HepG2 (cell line): ENCODE measurements at regions not wholly inside any gene's neighbourhood (a gene's known extent, or its start where the extent isn't known, plus 50 kb on each side); places are given as distances from the start of the nearest gene placed in this dataset.

Source experiments
- ATAC-seq: fragments of 200-7000 bp; cut with Tn5 transposase; 3 replicates; pipeline ENCODE4 v1.9.1; 2020; ENCODE audit warnings: mild to moderate bottlenecking, moderate library complexity
- BruUV-seq: library from RNA; stranded (reverse); fragments of 400-500 nt; replicated peaks from 2 replicates; lab custom pipeline; 2021; lab: Mats Ljungman, UMichigan
- CTCF ChIA-PET: fragments of 300-600 bp; formaldehyde crosslinking; extraction: SDS; loops from one replicate; lab custom pipeline; 2021; ENCODE audit warnings: low total read pairs, inconsistent platforms, low intra/inter-chr PET ratio; lab: Yijun Ruan, JAX
- POLR2A ChIA-PET: fragments of 350-600 bp; sonication (Branson Sonifier 250); formaldehyde crosslinking; loops from one replicate; lab custom pipeline; 2020; ENCODE audit warnings: antibody characterized with exemption, inconsistent platforms; lab: Yijun Ruan, JAX
- DNase-seq: peaks from one replicate; pipeline ENCODE4 v3.0.0-alpha.2; 2015; ENCODE audit warnings: low spot score
- FAIRE-seq: peaks from 3 replicates; lab custom pipeline; 2011; peaks lifted over from hg19 to GRCh38; lab: Jason Lieb, UNC
- H2AFZ ChIP-seq: one replicate; pipeline ENCODE4 v1.6.1; 2011; ENCODE audit warnings: low read length, inconsistent platforms
- H3K27ac ChIP-seq: fragments of 300-600 bp; 3 replicates; pipeline ENCODE4 v1.8.0; 2011; ENCODE audit warnings: mixed run types, mild to moderate bottlenecking, mixed read lengths, low read length, inconsistent platforms; ENCODE audit not compliant: insufficient read depth; ENCODE audit errors: extremely low read length
- H3K27me3 ChIP-seq, 2 experiments: fragments of 200-600 bp in 1 of 2; 2 replicates in 1 of 2; 3 replicates in 1 of 2; pipeline versions ENCODE4 v1.6.0 to v1.8.0; 2011; ENCODE audit warnings: low read length in 2 of 2, mild to moderate bottlenecking in 2 of 2, moderate library complexity in 2 of 2, inconsistent platforms in 1 of 2; ENCODE audit not compliant: insufficient read depth in 2 of 2, control insufficient read depth in 1 of 2
- H3K36me3 ChIP-seq, 2 experiments: fragments of 200-600 bp in 1 of 2; replicated peaks in 1 of 2; 2 replicates in 1 of 2; 3 replicates in 1 of 2; pipeline versions ENCODE4 v1.5.1 to v1.8.0; 2011; ENCODE audit warnings: low read length in 2 of 2, inconsistent platforms in 1 of 2; ENCODE audit not compliant: insufficient read depth in 2 of 2, control insufficient read depth in 1 of 2
- H3K4me1 ChIP-seq: 2 replicates; pipeline ENCODE4 v1.5.1; 2012; ENCODE audit warnings: low read length, inconsistent platforms; ENCODE audit not compliant: insufficient read depth
- H3K4me2 ChIP-seq: 2 replicates; pipeline ENCODE4 v1.6.0; 2011; ENCODE audit warnings: low read depth, low read length, inconsistent platforms
- H3K4me3 ChIP-seq, 3 experiments: fragments of 200-600 bp in 1 of 3; sonication (generic), shearing (Covaris generic) in 1 of 3; replicated peaks in 1 of 3; 2 replicates each; pipeline ENCODE4 v1.5.1; 2011 to 2016; ENCODE audit warnings: low read length in 3 of 3, inconsistent platforms in 2 of 3, low read depth in 2 of 3, mild to moderate bottlenecking in 2 of 3, control low read depth in 1 of 3, mixed read lengths in 1 of 3; ENCODE audit not compliant: insufficient read depth in 1 of 3
- H3K79me2 ChIP-seq: one replicate; pipeline ENCODE4 v1.6.1; 2011; ENCODE audit warnings: low read length, inconsistent platforms; ENCODE audit not compliant: insufficient read depth
- H3K9ac ChIP-seq: 2 replicates; pipeline ENCODE4 v1.6.0; 2011; ENCODE audit warnings: mild to moderate bottlenecking, low read depth, low read length, inconsistent platforms; ENCODE audit not compliant: insufficient read depth
- H3K9me3 ChIP-seq: 2 replicates; pipeline ENCODE4 v1.5.1; 2012; ENCODE audit warnings: mild to moderate bottlenecking, low read length
- H4K20me1 ChIP-seq: 2 replicates; pipeline ENCODE4 v1.6.0; 2011; ENCODE audit warnings: inconsistent platforms, mild to moderate bottlenecking, low read length, moderate library complexity; ENCODE audit not compliant: insufficient read depth
- CBX2 ChIP-seq, 2 experiments: fragments of 200-600 bp in 1 of 2; sonication (generic); formaldehyde crosslinking in 1 of 2; IDR thresholded peaks; 2 replicates each; pipeline versions ENCODE4 v1.7.0 to v1.8.1; 2018 to 2022; ENCODE audit warnings: low read depth in 2 of 2, low read length in 1 of 2, mild to moderate bottlenecking in 1 of 2, missing genetic modification reagents in 1 of 2
- GLI4 ChIP-seq: sonication (generic); formaldehyde crosslinking; IDR thresholded peaks from 2 replicates; pipeline ENCODE4 v1.5.1; 2020; ENCODE audit warnings: missing genetic modification reagents, mild to moderate bottlenecking, moderate library complexity, borderline replicate concordance
- KLF12 ChIP-seq: sonication (generic); formaldehyde crosslinking; IDR thresholded peaks from 2 replicates; pipeline ENCODE4 v1.4.0; 2020; ENCODE audit warnings: missing genetic modification reagents, borderline replicate concordance
- POLR2AphosphoS2 ChIP-seq: IDR thresholded peaks from 2 replicates; pipeline ENCODE4 v1.6.1; 2011; ENCODE audit warnings: low read depth, low read length, improper control_type of control experiment
- PREB ChIP-seq: sonication (generic); formaldehyde crosslinking; IDR thresholded peaks from 2 replicates; pipeline ENCODE4 v1.4.0; 2020; ENCODE audit warnings: missing genetic modification reagents
- RORA ChIP-seq: sonication (generic); formaldehyde crosslinking; IDR thresholded peaks from 2 replicates; pipeline ENCODE4 v1.5.0; 2020; ENCODE audit warnings: mild to moderate bottlenecking, missing genetic modification reagents, moderate library complexity
- TBL1XR1 ChIP-seq: fragments of 150-350 bp; IDR thresholded peaks from 2 replicates; pipeline ENCODE4 v1.6.1; 2014; ENCODE audit warnings: borderline replicate concordance, low read length; ENCODE audit not compliant: partially characterized antibody
- TFDP2 ChIP-seq: sonication (generic); formaldehyde crosslinking; IDR thresholded peaks from 2 replicates; pipeline ENCODE4 v1.4.0; 2020; ENCODE audit warnings: missing genetic modification reagents
- ZNF567 ChIP-seq: sonication (generic); formaldehyde crosslinking; IDR thresholded peaks from 2 replicates; pipeline ENCODE4 v1.8.1; 2023; ENCODE audit warnings: mild to moderate bottlenecking, missing genetic modification reagents, borderline replicate concordance
- WGBS: methylation state at CpG from one replicate; pipeline ENCODE4 v1.1.6; 2017; ENCODE audit warnings: low lambda C conversion rate; 5-methylcytosine and 5-hydroxymethylcytosine counted together
- in situ Hi-C: cut with HindIII; loops from 2 replicates; pipeline ENCODE4 v1.10.0; 2017; ENCODE audit warnings: low pct_unique_long_range_greater_than_20kb; ENCODE audit not compliant: extremely low pct_ligation_motif_present
- intact Hi-C: fragments of 100-400 bp; cut with micrococcal nuclease; formaldehyde crosslinking; loops from one replicate; pipeline ENCODE4 v1.10.0; 2022; ENCODE audit not compliant: unreplicated experiment

- Histone ChIP-seq H3K79me2 (no peaks in the 10 kb centered on the region), H3K27ac (no peak overlapping the region), H3K4me1 (no peaks in the 10 kb centered on the region), H4K20me1 (no peaks in the 10 kb centered on the region), H3K27me3 (0 out of 5 replicates have a peak, but pooled peaks cover 0 to 1% of the 10 kb centered on the region in 2 experiments), H2AFZ (no peak overlapping the region), H3K36me3 (no peaks in the 10 kb centered on the region), H3K4me3 (no peak overlapping the region), H3K4me2 (no peak overlapping the region), H3K9me3 (no peaks in the 10 kb centered on the region), H3K9ac (no peak overlapping the region)
- FAIRE-seq, result no peak
- DNase-seq, result no peak
- BruUV-seq, result no TSS peak
- TF ChIP-seq RORA (CRISPR knock-in tag) (no peak), GLI4 (CRISPR knock-in tag) (no peak), PREB (no peak), TFDP2 (no peak), CBX2 (IDR thresholded peaks at IDR 0.05; ENCODE audit: low read depth, low read length) (no peak), CBX2 (CRISPR knock-in tag; IDR thresholded peaks at IDR 0.05; ENCODE audit: low read depth) (no peak), KLF12 (CRISPR knock-in tag) (no peak), TBL1XR1 (no peak), POLR2AphosphoS2 (no peak), ZNF567 (no peak)
- intact Hi-C loops (no loop called here), in situ Hi-C loops (no loop called here)
- CTCF ChIA-PET, result no interaction called here
- POLR2A ChIA-PET, result interaction anchor here (0.8 kb wide), 1 partner anchor 32 kb away, joined by 3 read pairs; no protein-coding TSS in a partner anchor
- 46% methylated on average over 3 of the region's 4 CpGs for WGBS
- ATAC-seq, result no peak
These were observed 53.8 kb downstream of the ADM start for GRCh38 chr11:10358696-10359095.
